ACHN (cell line): ENCODE measurements at regions not wholly inside any gene's neighbourhood (a gene's known extent, or its start where the extent isn't known, plus 50 kb on each side); places are given as distances from the start of the nearest gene placed in this dataset.
"Not testable (repeated sequence)": the region's sequence is repeated elsewhere in the genome, so short reads cannot be mapped to it uniquely, and the experiment has no call there.

Source experiments
- DNase-seq: peaks from one replicate; pipeline ENCODE4 v3.0.0-alpha.2; 2015
- in situ Hi-C: cut with HindIII; loops from 2 replicates; pipeline ENCODE4 v1.10.0; 2017; ENCODE audit warnings: low sequenced_read_pairs, low pct_ligation_motif_present, low pct_unique_long_range_greater_than_20kb

GRCh38 chr16:62280506-62280905 lies 244.3 kb upstream of the CDH8 start:
- no peak for DNase-seq
- in situ Hi-C loops, result no loop called here

- no peak for DNase-seq
- in situ Hi-C loops, result no loop called here
These were observed 241.7 kb upstream of the CDH8 start for GRCh38 chr16:62277942-62278341.

- no peak for DNase-seq
- in situ Hi-C loops, result no loop called here
These were observed 240.4 kb upstream of the CDH8 start for GRCh38 chr16:62276637-62277036.

GRCh38 chr16:62272035-62272434 lies 235.8 kb upstream of the CDH8 start:
- in situ Hi-C loops, result no loop called here

GRCh38 chr16:62261760-62262159 lies 225.5 kb upstream of the CDH8 start:
- DNase-seq, result no peak
- in situ Hi-C loops, result no loop called here

More at GRCh38 chr16:62272035-62272434, 235.8 kb upstream of the CDH8 start:
- DNase-seq, result no peak

GRCh38 chr16:62258931-62259435 lies 222.7 kb upstream of the CDH8 start:
- in situ Hi-C loops, DNase-seq: not testable (repeated sequence)

GRCh38 chr16:62256406-62256805 lies 220.2 kb upstream of the CDH8 start:
- peak; percentile 45 for DNase-seq
- in situ Hi-C loops, result no loop called here

- in situ Hi-C loops, result no loop called here
These were observed 218.6 kb upstream of the CDH8 start for GRCh38 chr16:62254847-62255246.

GRCh38 chr16:62254372-62254771 lies 218.1 kb upstream of the CDH8 start:
- no peak for DNase-seq
- in situ Hi-C loops, result no loop called here

More at GRCh38 chr16:62254847-62255246, 218.6 kb upstream of the CDH8 start:
- no peak for DNase-seq

- DNase-seq, result no peak
- in situ Hi-C loops, result no loop called here
These were observed 217.7 kb upstream of the CDH8 start for GRCh38 chr16:62253966-62254365.

- in situ Hi-C loops, result no loop called here
- DNase-seq, result no peak
These were observed 212.8 kb upstream of the CDH8 start for GRCh38 chr16:62249069-62249468.

GRCh38 chr16:62240722-62241121 lies 204.5 kb upstream of the CDH8 start:
- no peak for DNase-seq
- in situ Hi-C loops, result no loop called here

GRCh38 chr16:62225675-62226074 lies 189.4 kb upstream of the CDH8 start:
- peak; percentile 95 for DNase-seq

GRCh38 chr16:62224646-62225209 lies 188.5 kb upstream of the CDH8 start:
- in situ Hi-C loops, result no loop called here
- DNase-seq, result no peak

More at GRCh38 chr16:62225675-62226074, 189.4 kb upstream of the CDH8 start:
- in situ Hi-C loops, result no loop called here

GRCh38 chr16:62216837-62217236 lies 180.6 kb upstream of the CDH8 start:
- DNase-seq, result no peak
- in situ Hi-C loops, result no loop called here

- in situ Hi-C loops, result no loop called here
- DNase-seq, result peak; percentile 67
These were observed 177.5 kb upstream of the CDH8 start for GRCh38 chr16:62213763-62214162.

GRCh38 chr16:62208934-62209333 lies 172.7 kb upstream of the CDH8 start:
- DNase-seq, result no peak
- in situ Hi-C loops, result no loop called here

- no peak for DNase-seq
- in situ Hi-C loops, result no loop called here
These were observed 169.2 kb upstream of the CDH8 start for GRCh38 chr16:62205459-62205858.

- DNase-seq, result no peak
- in situ Hi-C loops, result no loop called here
These were observed 165.7 kb upstream of the CDH8 start for GRCh38 chr16:62201911-62202310.

- in situ Hi-C loops, result no loop called here
- no peak for DNase-seq
These were observed 158.6 kb upstream of the CDH8 start for GRCh38 chr16:62194828-62195227.

GRCh38 chr16:62190426-62190825 lies 154.2 kb upstream of the CDH8 start:
- DNase-seq, result peak; percentile 55
- in situ Hi-C loops, result no loop called here
